Lung (tissue), 11 donors: ENCODE measurements at regions not wholly inside any gene's neighbourhood (a gene's known extent, or its start where the extent isn't known, plus 50 kb on each side); places are given as distances from the start of the nearest gene placed in this dataset.

ENCODE experiments used
- ATAC-seq: fragments of 200-7000 bp; cut with Tn5 transposase; one replicate; pipeline ENCODE4 v1.9.1; 2020; ENCODE audit warnings: moderate number of reproducible peaks; ENCODE audit not compliant: insufficient read depth, low FRiP score
- DNase-seq, 3 donors: peaks; one replicate each; pipeline ENCODE4 v3.0.0-alpha.2; 2013 to 2017
- H3K27ac ChIP-seq, 2 donors: one replicate each; pipeline ENCODE4 v1.5.1; 2013; ENCODE audit warnings: mild to moderate bottlenecking in 2 of 2, moderate library complexity in 2 of 2, control low read depth in 1 of 2, inconsistent platforms in 1 of 2, low read depth in 1 of 2, low read length in 1 of 2
- H3K27me3 ChIP-seq, 3 donors: one replicate each; pipeline ENCODE4 v1.5.1; 2013; ENCODE audit warnings: low read length in 2 of 3; ENCODE audit not compliant: control insufficient read depth in 3 of 3, insufficient read depth in 3 of 3
- H3K36me3 ChIP-seq, 4 donors: one replicate each; pipeline ENCODE4 v1.5.1; 2013; ENCODE audit warnings: low read length in 4 of 4, mild to moderate bottlenecking in 1 of 4, moderate library complexity in 1 of 4; ENCODE audit not compliant: control insufficient read depth in 4 of 4, insufficient read depth in 4 of 4
- H3K4me1 ChIP-seq, 5 donors: one replicate each; pipeline ENCODE4 v1.5.1; 2013; ENCODE audit warnings: low read length in 5 of 5, mild to moderate bottlenecking in 2 of 5, moderate library complexity in 1 of 5; ENCODE audit not compliant: control insufficient read depth in 5 of 5, insufficient read depth in 5 of 5
- H3K4me3 ChIP-seq: one replicate; pipeline ENCODE4 v1.5.1; 2013; ENCODE audit warnings: mild to moderate bottlenecking, control low read depth, moderate library complexity
- H3K9ac ChIP-seq, 2 donors: one replicate each; pipeline ENCODE4 v1.5.1; 2013; ENCODE audit warnings: low read length in 2 of 2, control low read depth in 1 of 2; ENCODE audit not compliant: insufficient read depth in 1 of 2
- H3K9me3 ChIP-seq, 4 donors: one replicate each; pipeline ENCODE4 v1.5.1; 2013; ENCODE audit warnings: low read length in 3 of 4, mild to moderate bottlenecking in 1 of 4, moderate library complexity in 1 of 4; ENCODE audit not compliant: control insufficient read depth in 4 of 4, insufficient read depth in 3 of 4
- WGBS, 2 donors: extraction: QIAGEN DNeasy Blood & Tissue Kit; methylation state at CpG; one replicate each; pipeline ENCODE4 v1.1.7; 2013; 5-methylcytosine and 5-hydroxymethylcytosine counted together
- TF ChIP-seq, protein P1 (sequence below): IDR thresholded peaks from 2 replicates; pipeline ENCODE4 v1.5.1; 2012; ENCODE audit warnings: mild to moderate bottlenecking; ENCODE audit errors: control extremely low read depth, extremely low read depth
- donor health status: control.
- donor health status: control.
- donor health status: Bipolar disorder and iron deficiency.
- donor health status: healthy.
- donor health status: DM: yes; HTN: yes; CAD: no.

DNA sequence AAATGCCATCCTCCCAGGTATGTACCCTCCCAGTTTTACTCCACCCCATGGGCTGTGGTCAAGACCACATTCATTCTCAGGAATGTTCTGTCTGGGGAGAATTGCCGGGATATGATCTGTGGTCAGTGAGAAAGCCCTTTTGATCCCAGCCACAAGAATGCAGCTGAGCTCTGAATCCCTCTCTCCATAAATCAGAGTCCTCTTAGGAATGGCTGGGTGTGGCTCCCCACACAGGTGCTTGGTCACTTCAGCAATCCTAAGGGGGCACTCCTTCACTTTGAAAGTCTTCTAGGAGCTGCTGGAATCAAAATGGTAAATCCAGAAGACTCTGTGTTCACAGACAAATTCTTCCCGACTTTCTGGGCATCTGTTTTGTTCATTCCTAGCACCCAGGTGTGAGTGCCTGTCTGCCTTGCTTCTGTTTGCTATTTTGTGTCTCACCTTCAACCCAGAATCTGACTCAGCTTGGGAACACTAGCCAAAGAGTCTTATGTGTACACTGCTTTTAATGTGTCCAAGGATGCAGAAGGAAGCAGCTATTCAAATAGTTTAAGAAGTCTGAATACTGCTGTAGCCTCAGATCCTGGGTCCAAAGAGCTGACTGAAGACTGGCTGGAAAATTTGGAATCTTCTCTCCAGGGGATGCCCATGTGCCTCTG, 144.6 kb upstream of the CDKN3 start:
- Histone ChIP-seq H3K4me3 (no peak overlapping the region), H3K4me1 (no peaks in the 10 kb centered on the region), H3K9me3 (no peaks in the 10 kb centered on the region), H3K9ac (no peak overlapping the region), H3K27me3 (no peaks in the 10 kb centered on the region), H3K27ac (peak overlapping the region in 1 of 2 donors; percentile 33), H3K36me3 (no peaks in the 10 kb centered on the region)
- no peak for DNase-seq
- TF ChIP-seq, protein P1, sequence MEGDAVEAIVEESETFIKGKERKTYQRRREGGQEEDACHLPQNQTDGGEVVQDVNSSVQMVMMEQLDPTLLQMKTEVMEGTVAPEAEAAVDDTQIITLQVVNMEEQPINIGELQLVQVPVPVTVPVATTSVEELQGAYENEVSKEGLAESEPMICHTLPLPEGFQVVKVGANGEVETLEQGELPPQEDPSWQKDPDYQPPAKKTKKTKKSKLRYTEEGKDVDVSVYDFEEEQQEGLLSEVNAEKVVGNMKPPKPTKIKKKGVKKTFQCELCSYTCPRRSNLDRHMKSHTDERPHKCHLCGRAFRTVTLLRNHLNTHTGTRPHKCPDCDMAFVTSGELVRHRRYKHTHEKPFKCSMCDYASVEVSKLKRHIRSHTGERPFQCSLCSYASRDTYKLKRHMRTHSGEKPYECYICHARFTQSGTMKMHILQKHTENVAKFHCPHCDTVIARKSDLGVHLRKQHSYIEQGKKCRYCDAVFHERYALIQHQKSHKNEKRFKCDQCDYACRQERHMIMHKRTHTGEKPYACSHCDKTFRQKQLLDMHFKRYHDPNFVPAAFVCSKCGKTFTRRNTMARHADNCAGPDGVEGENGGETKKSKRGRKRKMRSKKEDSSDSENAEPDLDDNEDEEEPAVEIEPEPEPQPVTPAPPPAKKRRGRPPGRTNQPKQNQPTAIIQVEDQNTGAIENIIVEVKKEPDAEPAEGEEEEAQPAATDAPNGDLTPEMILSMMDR, result no peak
- 43 to 57% methylated on average over 2 of the region's 2 CpGs for WGBS, 2 donors
- ATAC-seq, result peak; percentile 60

DNA sequence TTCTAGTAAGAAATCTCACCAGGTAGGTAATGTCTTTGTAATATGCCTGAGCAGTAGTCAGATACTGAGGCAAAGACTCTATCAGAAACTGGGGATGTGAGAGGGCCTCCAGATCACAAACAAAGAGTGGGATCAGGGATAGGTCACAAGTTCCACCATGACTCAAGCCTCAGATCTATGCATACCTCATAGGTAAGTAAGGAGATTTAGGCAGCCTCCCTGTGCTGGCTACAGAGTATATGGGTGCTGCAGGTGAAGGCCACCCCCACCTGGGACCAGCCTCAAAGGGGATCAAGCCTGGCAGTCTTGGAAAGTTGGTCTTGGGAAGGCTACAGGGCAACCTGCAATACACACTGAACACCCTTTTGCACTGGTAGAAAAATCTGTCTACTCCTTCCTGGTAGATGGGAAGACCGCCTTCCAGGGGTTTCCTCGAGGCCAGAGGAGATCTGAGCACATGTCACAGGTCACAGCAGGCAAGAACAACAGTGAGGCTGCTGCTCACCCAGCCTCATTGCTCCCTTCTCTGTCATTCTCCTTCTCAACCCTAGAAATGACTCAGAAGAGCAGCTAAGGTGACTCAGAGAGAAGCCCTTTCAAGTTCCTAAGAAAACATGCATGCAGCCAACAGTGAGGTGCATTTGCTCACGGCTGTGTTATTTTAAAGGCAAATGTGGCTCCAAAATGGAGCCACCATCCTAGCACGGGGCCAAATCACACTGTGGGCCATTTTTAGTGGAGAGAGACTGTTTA, 143.4 kb upstream of the CDKN3 start:
- no peak for ATAC-seq
- WGBS, 2 donors, result 80 to 86% methylated on average over 4 of the region's 4 CpGs
- TF ChIP-seq, protein P1, result no peak
- Histone ChIP-seq H3K27me3 (no peaks in the 10 kb centered on the region), H3K9me3 (no peaks in the 10 kb centered on the region), H3K27ac (no peak overlapping the region), H3K9ac (no peak overlapping the region), H3K4me3 (no peak overlapping the region), H3K36me3 (no peaks in the 10 kb centered on the region), H3K4me1 (no peaks in the 10 kb centered on the region)
- no peak for DNase-seq

DNA sequence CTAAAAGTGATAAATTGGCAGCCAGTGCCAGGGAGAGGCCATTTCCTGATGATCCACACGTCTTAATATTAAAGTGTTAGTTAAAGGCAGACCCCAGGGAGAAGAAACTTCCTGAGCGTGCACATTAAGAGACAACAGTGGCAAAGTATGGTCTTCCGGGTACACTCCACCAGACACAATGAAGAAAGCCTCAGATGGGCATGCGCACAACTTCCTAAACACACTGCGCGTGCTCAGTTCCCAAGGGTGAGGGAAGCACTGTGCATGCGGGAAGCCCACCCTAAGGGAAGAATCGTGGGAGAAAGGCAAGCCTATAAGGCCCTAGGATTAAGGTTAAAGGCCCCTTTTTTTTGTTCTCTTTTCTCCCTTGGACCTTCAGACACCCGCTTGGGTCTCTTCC, 140.7 kb upstream of the CDKN3 start:
- H3K27me3 ChIP-seq, result no peaks in the 10 kb centered on the region
- H3K9me3 ChIP-seq, result no peaks in the 10 kb centered on the region
- ATAC-seq (no peak), DNase-seq (no peak)
- no peak overlapping the region for H3K27ac ChIP-seq
- WGBS, 2 donors, result 83 to 94% methylated on average over 9 of the region's 9 CpGs
- H3K36me3 ChIP-seq, result no peaks in the 10 kb centered on the region
- H3K4me1 ChIP-seq, result no peaks in the 10 kb centered on the region
- TF ChIP-seq, protein P1, result no peak
- no peak overlapping the region for H3K9ac ChIP-seq
- no peak overlapping the region for H3K4me3 ChIP-seq
